Glutamatergic neuron (in vitro differentiated cells): ENCODE measurements at regions not wholly inside any gene's neighbourhood (a gene's known extent, or its start where the extent isn't known, plus 50 kb on each side); places are given as distances from the start of the nearest gene placed in this dataset.

Experiments used
- DNase-seq: peaks from one replicate; pipeline ENCODE4 v3.0.0; 2022
- H3K27ac Mint-ChIP-seq: one replicate; pipeline ENCODE4 v1.8.0; 2020; ENCODE audit warnings: mild to moderate bottlenecking, mixed read lengths, inconsistent platforms; ENCODE audit not compliant: unreplicated experiment
- H3K27me3 Mint-ChIP-seq: one replicate; pipeline ENCODE4 v1.8.0; 2020; ENCODE audit warnings: mild to moderate bottlenecking, moderate library complexity, mixed read lengths, inconsistent platforms; ENCODE audit not compliant: unreplicated experiment
- H3K36me3 Mint-ChIP-seq: one replicate; pipeline ENCODE4 v1.8.0; 2020; ENCODE audit warnings: mild to moderate bottlenecking, mixed read lengths, inconsistent platforms; ENCODE audit not compliant: unreplicated experiment
- H3K4me1 Mint-ChIP-seq: one replicate; pipeline ENCODE4 v1.8.0; 2020; ENCODE audit warnings: mild to moderate bottlenecking, low read depth, mixed read lengths, inconsistent platforms; ENCODE audit not compliant: unreplicated experiment
- H3K4me3 Mint-ChIP-seq: one replicate; pipeline ENCODE4 v1.8.0; 2020; ENCODE audit warnings: mild to moderate bottlenecking, mixed read lengths, inconsistent platforms; ENCODE audit not compliant: unreplicated experiment
- H3K9me3 Mint-ChIP-seq: one replicate; pipeline ENCODE4 v1.8.0; 2020; ENCODE audit warnings: mild to moderate bottlenecking, moderate library complexity, mixed read lengths, inconsistent platforms; ENCODE audit not compliant: unreplicated experiment
- CTCF ChIP-seq: fragments of 200-600 bp; sonication (generic); IDR thresholded peaks from one replicate; pipeline ENCODE4 v1.5.0; 2021; ENCODE audit not compliant: partially characterized antibody, unreplicated experiment

GRCh38 chr20:22466447-22467171 is 117.8 kb downstream of the FOXA2 start:
- no peaks in the 10 kb centered on the region for H3K36me3 Mint-ChIP-seq
- no peak overlapping the region for H3K27ac Mint-ChIP-seq
- no peak for DNase-seq
- no peak overlapping the region for H3K4me3 Mint-ChIP-seq
- peaks cover 2% of the 10 kb centered on the region for H3K9me3 Mint-ChIP-seq
- no peak for TF ChIP-seq CTCF
- no peaks in the 10 kb centered on the region for H3K27me3 Mint-ChIP-seq
- H3K4me1 Mint-ChIP-seq = no peaks in the 10 kb centered on the region

GRCh38 chr20:22465622-22466446 is 118.5 kb downstream of the FOXA2 start:
- no peak overlapping the region for H3K4me3 Mint-ChIP-seq
- H3K9me3 Mint-ChIP-seq = peaks cover 2% of the 10 kb centered on the region
- H3K27me3 Mint-ChIP-seq = no peaks in the 10 kb centered on the region
- no peaks in the 10 kb centered on the region for H3K36me3 Mint-ChIP-seq
- no peak for TF ChIP-seq CTCF
- no peak overlapping the region for H3K27ac Mint-ChIP-seq
- no peaks in the 10 kb centered on the region for H3K4me1 Mint-ChIP-seq
- DNase-seq = no peak

GRCh38 chr20:22464312-22465003 is 119.9 kb downstream of the FOXA2 start:
- Mint-ChIP-seq H3K4me1 (no peaks in the 10 kb centered on the region), H3K27ac (no peak overlapping the region), H3K4me3 (no peak overlapping the region), H3K36me3 (no peaks in the 10 kb centered on the region), H3K27me3 (no peaks in the 10 kb centered on the region), H3K9me3 (peaks cover 2% of the 10 kb centered on the region)
- DNase-seq = no peak
- no peak for TF ChIP-seq CTCF

- Mint-ChIP-seq H3K27me3 (no peaks in the 10 kb centered on the region), H3K9me3 (peaks cover 2% of the 10 kb centered on the region), H3K4me1 (no peaks in the 10 kb centered on the region), H3K4me3 (no peak overlapping the region), H3K27ac (no peak overlapping the region), H3K36me3 (no peaks in the 10 kb centered on the region)
- DNase-seq = no peak
- no peak for TF ChIP-seq CTCF
Observed at GRCh38 chr20:22462975-22463914, 121.1 kb downstream of the FOXA2 start.
